GM23338 (cell line): ENCODE measurements at regions not wholly inside any gene's neighbourhood (a gene's known extent, or its start where the extent isn't known, plus 50 kb on each side); places are given as distances from the start of the nearest gene placed in this dataset.

Experiments used
- ATAC-seq: fragments of 200-7000 bp; cut with Tn5 transposase; 3 replicates; pipeline ENCODE4 v1.9.1; 2020
- DNase-seq: peaks from one replicate; pipeline ENCODE4 v3.0.0-alpha.2; 2015; ENCODE audit warnings: low spot score
- H2AFZ ChIP-seq: fragments of 200-600 bp; sonication (generic); 2 replicates; pipeline ENCODE4 v1.8.0; 2016; ENCODE audit warnings: antibody characterized with exemption, mild to moderate bottlenecking, moderate library complexity
- H3F3A ChIP-seq: fragments of 200-600 bp; sonication (generic); replicated peaks from 2 replicates; pipeline ENCODE4 v1.8.0; 2017; ENCODE audit warnings: antibody characterized with exemption, mixed run types, low read depth
- H3K27ac ChIP-seq: fragments of 200-600 bp; sonication (generic); 2 replicates; pipeline ENCODE4 v1.6.1; 2016; ENCODE audit warnings: low read depth
- H3K27me3 ChIP-seq: fragments of 200-600 bp; sonication (generic); 2 replicates; pipeline ENCODE4 v1.8.0; 2016; ENCODE audit warnings: mild to moderate bottlenecking, mixed run types, moderate library complexity; ENCODE audit not compliant: insufficient read depth
- H3K36me3 ChIP-seq: fragments of 200-600 bp; sonication (generic); 2 replicates; pipeline ENCODE4 v1.8.0; 2016; ENCODE audit warnings: mild to moderate bottlenecking; ENCODE audit not compliant: insufficient read depth
- H3K4me1 ChIP-seq: fragments of 200-600 bp; sonication (generic); 2 replicates; pipeline ENCODE4 v1.8.0; 2016; ENCODE audit warnings: mild to moderate bottlenecking, moderate library complexity; ENCODE audit not compliant: insufficient read depth
- H3K4me2 ChIP-seq: fragments of 200-600 bp; sonication (generic); 2 replicates; pipeline ENCODE4 v1.7.1; 2017; ENCODE audit warnings: mixed run types
- H3K4me3 ChIP-seq: fragments of 200-600 bp; sonication (generic); 2 replicates; pipeline ENCODE4 v1.6.1; 2016; ENCODE audit warnings: mixed run types
- H3K79me2 ChIP-seq: fragments of 200-600 bp; sonication (generic); replicated peaks from 2 replicates; pipeline ENCODE4 v1.8.0; 2017; ENCODE audit warnings: mild to moderate bottlenecking; ENCODE audit not compliant: insufficient read depth
- H3K9me2 ChIP-seq: fragments of 200-600 bp; sonication (generic); 2 replicates; pipeline ENCODE4 v1.8.0; 2017; ENCODE audit not compliant: insufficient read depth
- H4K20me1 ChIP-seq: fragments of 200-600 bp; sonication (generic); replicated peaks from 2 replicates; pipeline ENCODE4 v1.8.0; 2017; ENCODE audit warnings: mild to moderate bottlenecking; ENCODE audit not compliant: insufficient read depth
- H3K27ac Mint-ChIP-seq: 2 replicates; pipeline ENCODE4 v1.8.0; 2020; ENCODE audit warnings: inconsistent platforms, mild to moderate bottlenecking, moderate library complexity, mixed read lengths
- H3K27me3 Mint-ChIP-seq: 3 replicates; pipeline ENCODE4 v1.8.0; 2022; ENCODE audit warnings: low read depth, mild to moderate bottlenecking, moderate library complexity, mixed read lengths, inconsistent platforms; ENCODE audit not compliant: insufficient read depth, poor library complexity
- H3K36me3 Mint-ChIP-seq: 3 replicates; pipeline ENCODE4 v1.8.0; 2021; ENCODE audit warnings: low read depth, mild to moderate bottlenecking, inconsistent platforms, moderate library complexity, mixed read lengths
- H3K4me1 Mint-ChIP-seq: 3 replicates; pipeline ENCODE4 v1.8.0; 2020; ENCODE audit warnings: mild to moderate bottlenecking, inconsistent platforms, mixed read lengths
- H3K4me3 Mint-ChIP-seq: 3 replicates; pipeline ENCODE4 v1.8.0; 2021; ENCODE audit warnings: moderate library complexity, mild to moderate bottlenecking, inconsistent platforms, mixed read lengths
- H3K9me3 Mint-ChIP-seq: 3 replicates; pipeline ENCODE4 v1.8.0; 2020; ENCODE audit warnings: moderate library complexity, mild to moderate bottlenecking, inconsistent platforms, mixed read lengths
- CREB1 ChIP-seq: fragments of 250-450 bp; sonication (Bioruptor Pico); IDR thresholded peaks from 2 replicates; pipeline ENCODE4 v1.5.0; 2020; ENCODE audit warnings: low read depth, mild to moderate bottlenecking, moderate library complexity
- JUNB ChIP-seq: IDR thresholded peaks from one replicate; pipeline ENCODE4 v1.6.1; 2016; ENCODE audit warnings: antibody characterized with exemption; ENCODE audit not compliant: unreplicated experiment
- POLR2AphosphoS5 ChIP-seq: IDR thresholded peaks from 2 replicates; pipeline ENCODE4 v1.6.1; 2016; ENCODE audit warnings: antibody characterized with exemption, low read depth
- STAT1 ChIP-seq: IDR thresholded peaks from one replicate; pipeline ENCODE4 v1.6.1; 2016; ENCODE audit warnings: antibody characterized with exemption; ENCODE audit not compliant: unreplicated experiment
- ZNF114 ChIP-seq: fragments of 250-450 bp; sonication (Bioruptor Pico); IDR thresholded peaks from 2 replicates; pipeline ENCODE4 v1.5.0; 2020; ENCODE audit warnings: mild to moderate bottlenecking, moderate library complexity
- ZNF331 ChIP-seq: fragments of 250-450 bp; sonication (Bioruptor Pico); IDR thresholded peaks from 2 replicates; pipeline ENCODE4 v1.5.0; 2020; ENCODE audit warnings: low read depth, mild to moderate bottlenecking, moderate library complexity
- ZNF462 ChIP-seq: fragments of 250-450 bp; sonication (Bioruptor Pico); IDR thresholded peaks from 2 replicates; pipeline ENCODE4 v1.5.0; 2020; ENCODE audit warnings: mild to moderate bottlenecking, moderate library complexity
- TF ChIP-seq, protein P1 (sequence below), 2 experiments: fragments of 200-600 bp in 1 of 2; sonication (generic) in 1 of 2; conservative IDR thresholded peaks; 2 replicates each; pipeline versions ENCODE4 v1.5.1 to v1.6.1; 2016 to 2017; ENCODE audit warnings: antibody characterized with exemption in 2 of 2, low read depth in 2 of 2, mild to moderate bottlenecking in 2 of 2, moderate library complexity in 1 of 2
- TF ChIP-seq, protein P2 (sequence below): IDR thresholded peaks from 2 replicates; pipeline ENCODE4 v1.6.1; 2016; ENCODE audit warnings: antibody characterized with exemption

- DNase-seq (no peak), ATAC-seq (no peak)
- Mint-ChIP-seq H3K9me3 (no peaks in the 10 kb centered on the region), H3K27ac (no peak overlapping the region), H3K4me1 (peaks cover 10% of the 10 kb centered on the region; the same call in 2 of the 3 replicates), H3K4me3 (no peak overlapping the region), H3K27me3 (no peaks in the 10 kb centered on the region), H3K36me3 (no peaks in the 10 kb centered on the region; the same call in 2 of the 3 replicates)
- no peaks in the 10 kb centered on the region for H3K79me2 ChIP-seq
- H3K4me1 ChIP-seq = peaks cover 8% of the 10 kb centered on the region
- H3K9me2 ChIP-seq = peaks cover 7% of the 10 kb centered on the region; the same call in 1 of the 2 replicates
- no peaks in the 10 kb centered on the region for H4K20me1 ChIP-seq
- no peaks in the 10 kb centered on the region for H3K36me3 ChIP-seq
- H2AFZ ChIP-seq = no peak overlapping the region
- no peak overlapping the region for H3K4me2 ChIP-seq
- H3K4me3 ChIP-seq = no peak overlapping the region
- TF ChIP-seq, protein P1, sequence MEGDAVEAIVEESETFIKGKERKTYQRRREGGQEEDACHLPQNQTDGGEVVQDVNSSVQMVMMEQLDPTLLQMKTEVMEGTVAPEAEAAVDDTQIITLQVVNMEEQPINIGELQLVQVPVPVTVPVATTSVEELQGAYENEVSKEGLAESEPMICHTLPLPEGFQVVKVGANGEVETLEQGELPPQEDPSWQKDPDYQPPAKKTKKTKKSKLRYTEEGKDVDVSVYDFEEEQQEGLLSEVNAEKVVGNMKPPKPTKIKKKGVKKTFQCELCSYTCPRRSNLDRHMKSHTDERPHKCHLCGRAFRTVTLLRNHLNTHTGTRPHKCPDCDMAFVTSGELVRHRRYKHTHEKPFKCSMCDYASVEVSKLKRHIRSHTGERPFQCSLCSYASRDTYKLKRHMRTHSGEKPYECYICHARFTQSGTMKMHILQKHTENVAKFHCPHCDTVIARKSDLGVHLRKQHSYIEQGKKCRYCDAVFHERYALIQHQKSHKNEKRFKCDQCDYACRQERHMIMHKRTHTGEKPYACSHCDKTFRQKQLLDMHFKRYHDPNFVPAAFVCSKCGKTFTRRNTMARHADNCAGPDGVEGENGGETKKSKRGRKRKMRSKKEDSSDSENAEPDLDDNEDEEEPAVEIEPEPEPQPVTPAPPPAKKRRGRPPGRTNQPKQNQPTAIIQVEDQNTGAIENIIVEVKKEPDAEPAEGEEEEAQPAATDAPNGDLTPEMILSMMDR (conservative IDR thresholded peaks at IDR 0.05; ENCODE audit: low read depth in 2 of 2) = no peak
- no peak for TF ChIP-seq ZNF114 (CRISPR knock-in tag)
- no peak for TF ChIP-seq CREB1 (CRISPR knock-in tag)
- no peak for TF ChIP-seq POLR2AphosphoS5
- no peaks in the 10 kb centered on the region for H3K27me3 ChIP-seq
- no peaks in the 10 kb centered on the region for H3F3A ChIP-seq
- no peak overlapping the region for H3K27ac ChIP-seq
These were observed 170.7 kb upstream of the SLC7A11 start for GRCh38 chr4:138412847-138413246.

DNA sequence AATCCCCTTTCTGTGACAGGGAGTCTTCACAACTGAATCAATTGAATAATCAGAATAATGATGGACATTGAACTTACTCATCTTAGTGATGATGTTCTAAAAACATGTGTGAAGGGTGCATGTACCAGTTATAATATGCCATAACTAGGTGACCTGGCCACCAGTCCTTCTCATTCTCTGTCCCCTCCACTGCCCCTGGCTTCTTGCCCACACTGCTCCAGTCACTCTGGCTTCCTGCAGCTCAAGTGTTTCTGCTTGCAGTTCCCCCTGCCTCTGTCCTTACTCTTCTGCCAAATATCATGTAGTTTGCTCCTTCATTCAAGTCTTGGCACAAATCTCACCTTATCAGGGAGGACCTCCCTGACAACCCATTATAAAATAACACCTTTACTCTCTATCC lies 168.1 kb upstream of the SLC7A11 start:
- no peak overlapping the region for H2AFZ ChIP-seq
- Mint-ChIP-seq H3K9me3 (no peaks in the 10 kb centered on the region), H3K27ac (peak overlapping the region; percentile 36; the same call in 1 of the 2 replicates), H3K36me3 (no peaks in the 10 kb centered on the region; the same call in 2 of the 3 replicates), H3K4me3 (no peak overlapping the region), H3K27me3 (peaks cover under 1% of the 10 kb centered on the region), H3K4me1 (peaks cover 10% of the 10 kb centered on the region; the same call in 2 of the 3 replicates)
- no peaks in the 10 kb centered on the region for H3F3A ChIP-seq
- H3K4me3 ChIP-seq = no peak overlapping the region
- no peak for ATAC-seq
- H4K20me1 ChIP-seq = no peaks in the 10 kb centered on the region
- H3K4me1 ChIP-seq = peaks cover 8% of the 10 kb centered on the region
- TF ChIP-seq JUNB (no peak), ZNF331 (CRISPR knock-in tag) (no peak)
- TF ChIP-seq, protein P2, sequence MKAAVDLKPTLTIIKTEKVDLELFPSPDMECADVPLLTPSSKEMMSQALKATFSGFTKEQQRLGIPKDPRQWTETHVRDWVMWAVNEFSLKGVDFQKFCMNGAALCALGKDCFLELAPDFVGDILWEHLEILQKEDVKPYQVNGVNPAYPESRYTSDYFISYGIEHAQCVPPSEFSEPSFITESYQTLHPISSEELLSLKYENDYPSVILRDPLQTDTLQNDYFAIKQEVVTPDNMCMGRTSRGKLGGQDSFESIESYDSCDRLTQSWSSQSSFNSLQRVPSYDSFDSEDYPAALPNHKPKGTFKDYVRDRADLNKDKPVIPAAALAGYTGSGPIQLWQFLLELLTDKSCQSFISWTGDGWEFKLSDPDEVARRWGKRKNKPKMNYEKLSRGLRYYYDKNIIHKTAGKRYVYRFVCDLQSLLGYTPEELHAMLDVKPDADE = no peak
- no peaks in the 10 kb centered on the region for H3K79me2 ChIP-seq
- no peak overlapping the region for H3K4me2 ChIP-seq
- peaks cover 7% of the 10 kb centered on the region; the same call in 1 of the 2 replicates for H3K9me2 ChIP-seq
- no peaks in the 10 kb centered on the region for H3K36me3 ChIP-seq
- no peak for DNase-seq
- no peaks in the 10 kb centered on the region for H3K27me3 ChIP-seq
- no peak overlapping the region for H3K27ac ChIP-seq

- Histone ChIP-seq H3K36me3 (no peaks in the 10 kb centered on the region), H3K9me2 (peaks cover 7% of the 10 kb centered on the region), H3K4me1 (peaks cover 8% of the 10 kb centered on the region), H2AFZ (no peak overlapping the region), H3F3A (no peaks in the 10 kb centered on the region), H3K27ac (no peak overlapping the region), H4K20me1 (no peaks in the 10 kb centered on the region), H3K27me3 (no peaks in the 10 kb centered on the region), H3K4me3 (no peak overlapping the region), H3K79me2 (no peaks in the 10 kb centered on the region), H3K4me2 (no peak overlapping the region)
- Mint-ChIP-seq H3K36me3 (no peaks in the 10 kb centered on the region; the same call in 2 of the 3 replicates), H3K27ac (no peak overlapping the region), H3K4me1 (peaks cover 10% of the 10 kb centered on the region; the same call in 2 of the 3 replicates), H3K9me3 (no peaks in the 10 kb centered on the region), H3K27me3 (peaks cover 3% of the 10 kb centered on the region), H3K4me3 (no peak overlapping the region)
- no peak for DNase-seq
- ATAC-seq = no peak
- no peak for TF ChIP-seq STAT1
- TF ChIP-seq ZNF462 (CRISPR knock-in tag) = no peak
These were observed 167.5 kb upstream of the SLC7A11 start for GRCh38 chr4:138409670-138410069.
